Parathyroid adenoma (tissue), 2 donors: ENCODE measurements at regions not wholly inside any gene's neighbourhood (a gene's known extent, or its start where the extent isn't known, plus 50 kb on each side); places are given as distances from the start of the nearest gene placed in this dataset.

Experiments
- H2AFZ ChIP-seq: fragments of 300-600 bp; sonication (generic); one replicate; pipeline ENCODE4 v1.7.0; 2017; ENCODE audit warnings: antibody characterized with exemption, mild to moderate bottlenecking
- H3K27ac ChIP-seq: fragments of 300-600 bp; sonication (generic); one replicate; pipeline ENCODE4 v1.7.0; 2017
- H3K27me3 ChIP-seq: fragments of 300-600 bp; sonication (generic); one replicate; pipeline ENCODE4 v1.7.0; 2017; ENCODE audit warnings: low read length; ENCODE audit not compliant: control insufficient read depth, insufficient read depth
- H3K36me3 ChIP-seq: fragments of 300-600 bp; sonication (generic); one replicate; pipeline ENCODE4 v1.7.0; 2017; ENCODE audit warnings: low read length; ENCODE audit not compliant: control insufficient read depth, insufficient read depth
- H3K4me1 ChIP-seq: fragments of 300-600 bp; sonication (generic); one replicate; pipeline ENCODE4 v1.7.0; 2017; ENCODE audit warnings: control low read depth
- H3K4me2 ChIP-seq: fragments of 300-600 bp; sonication (generic); one replicate; pipeline ENCODE4 v1.7.0; 2017; ENCODE audit warnings: low read length
- H3K4me3 ChIP-seq: fragments of 300-600 bp; sonication (generic); one replicate; pipeline ENCODE4 v1.7.0; 2017; ENCODE audit warnings: low read depth, low read length
- H3K79me2 ChIP-seq: fragments of 300-600 bp; sonication (generic); one replicate; pipeline ENCODE4 v1.7.0; 2017; ENCODE audit warnings: control low read depth
- H3K9ac ChIP-seq: fragments of 300-600 bp; sonication (generic); one replicate; pipeline ENCODE4 v1.7.0; 2017; ENCODE audit warnings: mild to moderate bottlenecking
- H3K9me3 ChIP-seq: fragments of 300-600 bp; sonication (generic); one replicate; pipeline ENCODE4 v1.7.0; 2017; ENCODE audit warnings: low read length; ENCODE audit not compliant: control insufficient read depth
- CTCF ChIP-seq: fragments of 300-600 bp; sonication (generic); IDR thresholded peaks from one replicate; pipeline ENCODE4 v1.7.0; 2017; ENCODE audit warnings: antibody characterized with exemption, mild to moderate bottlenecking
- donor health status: primary hyperparathyroidism.

GRCh38 chr16:49183911-49184310 lies 97.7 kb downstream of the CBLN1 start:
- Histone ChIP-seq H3K4me1 (no peaks in the 10 kb centered on the region), H3K27ac (no peak overlapping the region), H3K36me3 (no peaks in the 10 kb centered on the region), H3K27me3 (no peaks in the 10 kb centered on the region), H3K9ac (no peak overlapping the region), H3K4me2 (no peak overlapping the region), H3K79me2 (no peaks in the 10 kb centered on the region), H3K4me3 (no peak overlapping the region), H2AFZ (no peak overlapping the region), H3K9me3 (no peaks in the 10 kb centered on the region)
- TF ChIP-seq CTCF: peak; percentile 13

- Histone ChIP-seq H3K27ac (no peak overlapping the region), H3K4me3 (no peak overlapping the region), H3K4me1 (no peaks in the 10 kb centered on the region), H3K36me3 (no peaks in the 10 kb centered on the region), H3K9ac (no peak overlapping the region), H3K9me3 (no peaks in the 10 kb centered on the region), H3K27me3 (no peaks in the 10 kb centered on the region), H2AFZ (no peak overlapping the region), H3K4me2 (no peak overlapping the region), H3K79me2 (no peaks in the 10 kb centered on the region)
- TF ChIP-seq CTCF: no peak
These were observed 99.7 kb downstream of the CBLN1 start for GRCh38 chr16:49181791-49182518.

GRCh38 chr16:49179714-49180330 lies 101.8 kb downstream of the CBLN1 start:
- H3K79me2 ChIP-seq: no peaks in the 10 kb centered on the region
- no peaks in the 10 kb centered on the region for H3K36me3 ChIP-seq
- no peaks in the 10 kb centered on the region for H3K27me3 ChIP-seq
- no peaks in the 10 kb centered on the region for H3K4me1 ChIP-seq
- H2AFZ ChIP-seq: no peak overlapping the region
- no peak overlapping the region for H3K4me3 ChIP-seq
- TF ChIP-seq CTCF: no peak
- H3K27ac ChIP-seq: no peak overlapping the region
- no peak overlapping the region for H3K9ac ChIP-seq
- H3K4me2 ChIP-seq: no peak overlapping the region
- H3K9me3 ChIP-seq: no peaks in the 10 kb centered on the region

- Histone ChIP-seq H3K9ac (no peak overlapping the region), H3K4me2 (no peak overlapping the region), H3K27me3 (no peaks in the 10 kb centered on the region), H3K9me3 (no peaks in the 10 kb centered on the region), H3K4me1 (no peaks in the 10 kb centered on the region), H3K27ac (no peak overlapping the region), H3K79me2 (no peaks in the 10 kb centered on the region), H3K36me3 (no peaks in the 10 kb centered on the region), H3K4me3 (no peak overlapping the region), H2AFZ (no peak overlapping the region)
- no peak for TF ChIP-seq CTCF
These were observed 113.5 kb downstream of the CBLN1 start for GRCh38 chr16:49168126-49168525.

GRCh38 chr16:49165025-49165424 lies 116.6 kb downstream of the CBLN1 start:
- Histone ChIP-seq H2AFZ (no peak overlapping the region), H3K4me1 (no peaks in the 10 kb centered on the region), H3K27me3 (no peaks in the 10 kb centered on the region), H3K4me2 (no peak overlapping the region), H3K9ac (no peak overlapping the region), H3K9me3 (no peaks in the 10 kb centered on the region), H3K79me2 (no peaks in the 10 kb centered on the region), H3K4me3 (no peak overlapping the region), H3K27ac (no peak overlapping the region), H3K36me3 (no peaks in the 10 kb centered on the region)
- TF ChIP-seq CTCF: no peak
